Suprapubic skin (tissue), 3 donors: ENCODE measurements at regions not wholly inside any gene's neighbourhood (a gene's known extent, or its start where the extent isn't known, plus 50 kb on each side); places are given as distances from the start of the nearest gene placed in this dataset.

ENCODE experiments used
- CTCF ChIP-seq, 2 donors: fragments of 200-600 bp in 1 of 2; fragments of 450-650 bp in 1 of 2; sonication (generic) in 1 of 2; IDR thresholded peaks; one replicate each; pipeline ENCODE4 v1.5.1; 2016 to 2019; ENCODE audit warnings: antibody characterized with exemption in 2 of 2, mild to moderate bottlenecking in 1 of 2, moderate library complexity in 1 of 2
- POLR2A ChIP-seq, 2 donors: fragments of 450-650 bp; IDR thresholded peaks; one replicate each; pipeline ENCODE4 v1.6.1; 2017; ENCODE audit warnings: antibody characterized with exemption in 2 of 2, mild to moderate bottlenecking in 2 of 2, moderate library complexity in 2 of 2

- TF ChIP-seq CTCF (IDR thresholded peaks at IDR 0.05), result no peak
- no peak for TF ChIP-seq POLR2A (IDR thresholded peaks at IDR 0.05)
Measured at GRCh38 chr7:149599636-149600206, 102.1 kb upstream of the ZNF746 start.
